ENCODE measurements at regions not wholly inside any gene's neighbourhood (a gene's known extent, or its start where the extent isn't known, plus 50 kb on each side); places are given as distances from the start of the nearest gene placed in this dataset.

DNA sequence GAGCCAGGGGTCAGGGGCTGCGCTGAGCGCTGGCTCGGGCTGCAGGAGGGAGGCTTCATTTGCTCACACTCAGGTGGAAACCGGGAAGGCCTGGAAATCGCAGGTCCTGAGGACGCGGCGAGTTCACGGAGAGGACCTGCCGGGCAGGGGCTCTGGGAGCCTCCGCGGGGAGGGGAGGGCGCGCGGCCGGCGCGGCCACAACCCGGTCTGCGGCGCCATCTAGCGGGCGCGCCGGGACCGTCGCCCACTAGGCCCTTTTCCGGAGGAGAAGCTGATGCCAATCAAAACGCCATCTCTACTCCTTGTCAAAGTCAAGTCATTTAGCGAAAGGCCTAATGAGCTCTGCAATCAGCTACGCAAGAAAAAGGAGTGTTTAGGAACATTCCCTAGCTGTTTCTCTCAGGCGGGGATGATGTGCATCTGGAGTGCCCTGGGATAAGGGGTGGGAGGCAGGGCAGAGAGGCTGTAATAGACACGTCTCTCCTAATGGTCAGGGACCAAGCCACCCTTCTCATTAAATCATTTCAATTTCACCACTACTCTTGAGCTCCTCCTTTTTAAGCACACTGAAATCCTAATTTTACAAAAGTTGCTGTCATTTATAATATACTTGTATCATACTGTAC, 885.8 kb upstream of the TMEM132C start:
- Histone ChIP-seq H3K79me2 (ENCODE audit: insufficient read depth, low read length) (no peaks in the 10 kb centered on the region), H3F3A (ENCODE audit: insufficient read depth, low read length) (no peaks in the 10 kb centered on the region), H3K9ac (ENCODE audit: low read length) (no peak overlapping the region), H3K27ac (ENCODE audit: low read depth, low read length, poor library complexity, severe bottlenecking) (no peak overlapping the region), H4K20me1 (ENCODE audit: insufficient read depth, low read length) (no peaks in the 10 kb centered on the region), H3K4me3 (ENCODE audit: low read depth, low read length, poor library complexity, severe bottlenecking) (no peak overlapping the region), H2AFZ (ENCODE audit: low read length) (no peak overlapping the region), H3K36me3 (ENCODE audit: insufficient read depth, low read length) (no peaks in the 10 kb centered on the region), H3K9me3 (ENCODE audit: low read length) (no peaks in the 10 kb centered on the region), H3K9me2 (ENCODE audit: low read depth, low read length) (no peaks in the 10 kb centered on the region), H3K4me2 (ENCODE audit: low read length) (no peak overlapping the region), H3K4me1 (ENCODE audit: insufficient read depth, low read length, severe bottlenecking) (no peaks in the 10 kb centered on the region), H3K27me3 (ENCODE audit: insufficient read depth, low read length) (no peaks in the 10 kb centered on the region)
- TF ChIP-seq, protein P1, sequence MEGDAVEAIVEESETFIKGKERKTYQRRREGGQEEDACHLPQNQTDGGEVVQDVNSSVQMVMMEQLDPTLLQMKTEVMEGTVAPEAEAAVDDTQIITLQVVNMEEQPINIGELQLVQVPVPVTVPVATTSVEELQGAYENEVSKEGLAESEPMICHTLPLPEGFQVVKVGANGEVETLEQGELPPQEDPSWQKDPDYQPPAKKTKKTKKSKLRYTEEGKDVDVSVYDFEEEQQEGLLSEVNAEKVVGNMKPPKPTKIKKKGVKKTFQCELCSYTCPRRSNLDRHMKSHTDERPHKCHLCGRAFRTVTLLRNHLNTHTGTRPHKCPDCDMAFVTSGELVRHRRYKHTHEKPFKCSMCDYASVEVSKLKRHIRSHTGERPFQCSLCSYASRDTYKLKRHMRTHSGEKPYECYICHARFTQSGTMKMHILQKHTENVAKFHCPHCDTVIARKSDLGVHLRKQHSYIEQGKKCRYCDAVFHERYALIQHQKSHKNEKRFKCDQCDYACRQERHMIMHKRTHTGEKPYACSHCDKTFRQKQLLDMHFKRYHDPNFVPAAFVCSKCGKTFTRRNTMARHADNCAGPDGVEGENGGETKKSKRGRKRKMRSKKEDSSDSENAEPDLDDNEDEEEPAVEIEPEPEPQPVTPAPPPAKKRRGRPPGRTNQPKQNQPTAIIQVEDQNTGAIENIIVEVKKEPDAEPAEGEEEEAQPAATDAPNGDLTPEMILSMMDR (IDR thresholded peaks at IDR 0.05; ENCODE audit: low read length): peak; percentile 88
- TF ChIP-seq EZH2 (IDR thresholded peaks at IDR 0.05; ENCODE audit: borderline replicate concordance, low read length): no peak

DNA sequence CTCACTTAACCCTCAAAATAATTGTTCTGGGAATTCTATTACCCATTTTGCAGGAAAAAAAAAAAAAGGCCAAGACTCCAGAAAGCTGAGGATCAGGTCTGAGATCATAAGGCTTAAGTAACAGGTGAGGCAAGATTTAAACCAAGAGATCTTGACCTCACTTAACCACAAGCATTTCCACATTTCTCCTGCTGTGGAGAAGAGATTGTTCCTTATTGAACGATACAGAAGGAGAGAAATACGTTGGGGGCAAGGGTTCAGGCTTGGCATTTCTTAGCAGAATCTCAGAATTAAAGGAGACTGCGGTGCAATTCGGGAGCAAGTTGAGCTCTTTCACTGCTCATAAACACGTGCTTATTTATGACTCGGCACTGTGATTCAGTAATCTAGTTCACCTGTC, 885.3 kb upstream of the TMEM132C start:
- no peak overlapping the region for H3K4me2 ChIP-seq (ENCODE audit: low read length)

DNA sequence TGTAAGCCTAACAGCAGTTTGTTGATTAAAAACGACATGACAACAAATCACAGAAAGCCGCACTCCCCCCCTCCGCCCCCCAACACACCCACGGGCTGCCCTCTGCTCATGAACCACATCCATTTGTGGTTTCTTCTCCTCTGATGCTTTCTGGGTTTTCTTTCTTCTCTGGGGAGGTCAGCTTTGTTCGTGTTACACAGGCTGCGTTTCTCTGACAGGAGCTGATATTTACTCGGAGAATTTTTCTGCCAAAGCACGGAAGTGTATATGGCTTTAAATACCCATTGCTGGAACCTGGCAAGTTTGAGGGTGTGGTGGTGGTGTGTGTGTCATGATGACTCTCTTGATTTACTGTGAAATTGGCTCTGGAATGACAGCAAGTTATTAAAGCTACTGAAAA, 883.7 kb upstream of the TMEM132C start:
- TF ChIP-seq EZH2 (IDR thresholded peaks at IDR 0.05; ENCODE audit: borderline replicate concordance, low read length): no peak
- TF ChIP-seq, protein P1 (IDR thresholded peaks at IDR 0.05; ENCODE audit: low read length): no peak
- Histone ChIP-seq H3K27ac (ENCODE audit: low read depth, low read length, poor library complexity, severe bottlenecking) (no peak overlapping the region), H3K9ac (ENCODE audit: low read length) (no peak overlapping the region), H3F3A (ENCODE audit: insufficient read depth, low read length) (no peaks in the 10 kb centered on the region), H3K27me3 (ENCODE audit: insufficient read depth, low read length) (no peaks in the 10 kb centered on the region), H4K20me1 (ENCODE audit: insufficient read depth, low read length) (no peaks in the 10 kb centered on the region), H2AFZ (ENCODE audit: low read length) (no peak overlapping the region), H3K79me2 (ENCODE audit: insufficient read depth, low read length) (no peaks in the 10 kb centered on the region), H3K9me2 (ENCODE audit: low read depth, low read length) (no peaks in the 10 kb centered on the region), H3K4me3 (ENCODE audit: low read depth, low read length, poor library complexity, severe bottlenecking) (no peak overlapping the region), H3K4me1 (ENCODE audit: insufficient read depth, low read length, severe bottlenecking) (no peaks in the 10 kb centered on the region), H3K36me3 (ENCODE audit: insufficient read depth, low read length) (no peaks in the 10 kb centered on the region), H3K9me3 (ENCODE audit: low read length) (no peaks in the 10 kb centered on the region), H3K4me2 (ENCODE audit: low read length) (no peak overlapping the region)

More for the DNA sequence above, 885.3 kb upstream of the TMEM132C start:
- H3K9me2 ChIP-seq (ENCODE audit: low read depth, low read length): no peaks in the 10 kb centered on the region
- TF ChIP-seq, protein P1 (IDR thresholded peaks at IDR 0.05; ENCODE audit: low read length): no peak
- no peak for TF ChIP-seq EZH2 (IDR thresholded peaks at IDR 0.05; ENCODE audit: borderline replicate concordance, low read length)
- H3K4me3 ChIP-seq (ENCODE audit: low read depth, low read length, poor library complexity, severe bottlenecking): no peak overlapping the region
- no peaks in the 10 kb centered on the region for H3K36me3 ChIP-seq (ENCODE audit: insufficient read depth, low read length)
- H2AFZ ChIP-seq (ENCODE audit: low read length): no peak overlapping the region
- no peaks in the 10 kb centered on the region for H4K20me1 ChIP-seq (ENCODE audit: insufficient read depth, low read length)
- no peak overlapping the region for H3K9ac ChIP-seq (ENCODE audit: low read length)
- no peaks in the 10 kb centered on the region for H3K27me3 ChIP-seq (ENCODE audit: insufficient read depth, low read length)
- no peaks in the 10 kb centered on the region for H3K9me3 ChIP-seq (ENCODE audit: low read length)
- H3K4me1 ChIP-seq (ENCODE audit: insufficient read depth, low read length, severe bottlenecking): no peaks in the 10 kb centered on the region
- no peaks in the 10 kb centered on the region for H3F3A ChIP-seq (ENCODE audit: insufficient read depth, low read length)
- H3K27ac ChIP-seq (ENCODE audit: low read depth, low read length, poor library complexity, severe bottlenecking): no peak overlapping the region
- H3K79me2 ChIP-seq (ENCODE audit: insufficient read depth, low read length): no peaks in the 10 kb centered on the region
